HG03139 (cell line): ENCODE measurements at regions not wholly inside any gene's neighbourhood (a gene's known extent, or its start where the extent isn't known, plus 50 kb on each side); places are given as distances from the start of the nearest gene placed in this dataset.

Experiments
- ATAC-seq: cut with Tn5 transposase; IDR thresholded peaks from one replicate; pipeline ENCODE4 v1.9.1; 2021; ENCODE audit not compliant: unreplicated experiment

- ATAC-seq: no peak
Observed at GRCh38 chr17:55829995-55830612, 79.3 kb downstream of the PCTP start.

DNA sequence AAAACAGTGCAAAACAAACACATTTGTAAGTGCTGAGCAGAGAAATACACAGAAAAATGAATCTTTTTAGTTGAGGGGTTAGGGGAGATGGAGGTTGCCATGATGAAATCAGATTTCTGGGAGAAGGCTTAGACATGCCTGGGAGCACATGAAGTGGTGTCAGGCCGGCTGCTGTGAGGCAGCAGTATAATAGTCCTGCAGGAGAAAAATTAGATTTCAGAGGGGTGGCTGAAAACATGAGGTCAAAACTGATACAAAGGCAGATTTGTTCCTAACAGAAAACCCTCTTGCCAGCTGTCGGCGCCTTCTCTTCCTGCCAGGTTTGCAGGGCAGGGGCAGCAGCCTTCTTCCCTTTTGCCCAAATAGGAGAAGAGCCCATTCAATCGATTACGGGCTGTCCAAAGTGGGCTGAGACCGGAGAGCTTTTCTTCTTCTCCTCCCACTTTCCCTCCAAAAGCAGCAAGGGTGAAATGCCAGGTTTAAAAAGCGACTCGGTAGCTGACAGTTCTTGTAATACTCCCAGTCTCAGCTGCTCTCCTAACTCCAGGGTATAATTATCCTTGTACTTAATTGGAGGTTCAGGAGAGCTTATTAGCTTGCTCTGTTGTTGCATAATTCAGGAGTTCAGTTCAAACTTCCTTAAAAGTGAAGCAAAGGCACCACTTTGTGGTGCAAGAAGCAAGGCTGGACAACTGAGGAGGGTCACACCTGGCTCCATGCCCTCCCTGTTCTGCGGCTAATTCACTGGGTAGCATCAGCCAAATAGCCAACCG, 80.0 kb downstream of the PCTP start:
- ATAC-seq: no peak

GRCh38 chr17:55833306-55833705, 82.5 kb downstream of the PCTP start:
- ATAC-seq: no peak

GRCh38 chr17:55842405-55843158, 91.7 kb downstream of the PCTP start:
- no peak for ATAC-seq

DNA sequence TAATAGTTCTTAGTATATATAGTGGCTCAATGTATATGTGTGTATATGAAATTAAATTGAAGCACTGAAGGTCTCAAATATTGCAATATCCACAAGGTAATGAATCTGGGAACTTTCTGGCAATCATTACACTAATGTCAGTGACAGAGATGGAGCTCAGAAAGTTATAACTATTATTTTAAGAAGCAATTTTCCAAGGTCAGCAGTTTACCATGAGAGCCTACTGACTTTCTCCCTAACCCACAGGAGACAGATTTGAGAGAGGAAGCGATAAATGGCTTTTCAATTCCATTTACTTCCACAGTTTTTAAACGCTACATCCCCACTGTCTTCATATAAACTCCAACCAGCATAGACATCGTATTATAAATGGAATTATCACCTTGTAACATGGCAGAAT, 92.9 kb downstream of the PCTP start:
- no peak for ATAC-seq

DNA sequence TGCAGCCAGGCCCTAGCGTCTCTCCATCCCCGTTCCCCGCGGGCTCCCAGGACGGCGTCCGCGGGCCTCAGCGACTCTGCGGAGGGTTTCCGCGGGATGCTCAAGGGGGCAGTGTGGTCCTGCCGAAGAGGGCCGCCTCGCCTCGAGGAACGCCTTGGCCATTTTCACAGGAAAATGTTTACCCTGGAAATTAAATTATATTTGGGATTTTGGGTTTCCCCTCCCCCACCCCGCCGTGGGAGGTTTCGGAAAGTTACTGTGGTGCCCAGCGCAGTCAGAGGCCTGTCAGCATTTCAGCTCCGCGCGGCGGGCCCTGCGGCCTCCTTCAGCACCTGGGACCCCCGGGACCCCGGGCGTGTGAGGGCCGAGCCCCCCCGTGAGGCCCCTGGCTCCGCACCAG, 94.5 kb downstream of the PCTP start:
- no peak for ATAC-seq

DNA sequence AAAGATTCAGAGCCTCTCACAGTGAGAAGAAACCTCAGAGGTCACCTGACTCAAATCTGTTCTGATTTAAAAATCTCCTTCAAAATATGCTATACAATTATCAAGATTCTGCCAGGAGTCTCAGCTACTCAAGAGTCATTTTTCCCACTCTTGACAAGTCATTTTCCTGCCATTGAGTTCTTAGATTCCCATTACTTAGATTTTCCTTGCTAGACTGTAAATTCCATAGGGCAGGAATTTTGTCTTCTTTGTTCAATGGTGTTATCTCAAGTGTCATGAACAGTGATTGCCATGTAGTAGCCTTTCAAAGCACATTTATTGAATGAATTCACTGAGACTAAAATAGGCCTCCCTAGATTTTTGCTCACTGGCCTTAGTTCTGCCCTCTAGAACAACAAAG, 95.9 kb downstream of the PCTP start:
- no peak for ATAC-seq

DNA sequence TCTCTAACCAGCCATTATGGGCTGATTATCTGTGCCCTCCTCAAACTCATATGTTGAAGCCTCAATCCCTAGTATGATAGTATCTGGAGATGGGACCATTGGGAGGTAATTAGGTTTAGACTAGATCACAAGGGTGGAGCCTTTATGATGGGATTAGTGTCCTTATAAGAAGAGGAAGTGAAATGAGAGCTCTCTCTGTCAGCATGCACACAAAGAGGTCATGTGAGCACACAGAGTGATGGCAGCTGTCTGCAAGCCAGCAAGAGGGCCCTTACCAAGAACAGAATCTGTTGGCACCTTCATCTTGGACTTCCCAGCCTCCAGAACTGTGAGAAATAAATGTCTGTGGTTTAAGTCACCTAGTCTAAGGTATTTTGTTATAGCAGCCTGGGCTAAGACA, 101.9 kb downstream of the PCTP start:
- peak; percentile 58 for ATAC-seq

DNA sequence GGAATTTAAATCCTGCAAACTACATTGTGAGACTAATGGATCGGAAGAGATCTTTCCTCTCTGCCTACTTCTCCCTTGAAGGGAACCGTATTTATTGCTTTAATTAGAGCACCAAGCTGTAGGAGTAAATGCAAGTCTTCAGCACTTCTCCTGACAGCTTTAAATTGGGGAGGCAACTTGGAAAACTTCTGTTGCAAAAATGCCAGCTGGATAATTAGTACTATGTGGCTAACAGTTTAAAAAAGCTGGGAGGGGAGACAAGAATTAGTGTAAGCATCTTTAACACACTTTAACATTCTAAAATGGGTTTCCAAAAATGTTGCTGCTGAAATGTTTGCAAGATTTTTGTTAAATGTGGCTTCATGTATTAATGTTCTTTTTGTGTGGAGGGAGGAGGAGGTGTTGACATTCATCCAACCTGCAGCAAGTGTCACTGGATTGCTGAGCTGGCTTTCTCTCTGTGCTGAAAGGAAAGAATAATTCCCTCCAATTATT, 108.5 kb downstream of the PCTP start:
- ATAC-seq: no peak

DNA sequence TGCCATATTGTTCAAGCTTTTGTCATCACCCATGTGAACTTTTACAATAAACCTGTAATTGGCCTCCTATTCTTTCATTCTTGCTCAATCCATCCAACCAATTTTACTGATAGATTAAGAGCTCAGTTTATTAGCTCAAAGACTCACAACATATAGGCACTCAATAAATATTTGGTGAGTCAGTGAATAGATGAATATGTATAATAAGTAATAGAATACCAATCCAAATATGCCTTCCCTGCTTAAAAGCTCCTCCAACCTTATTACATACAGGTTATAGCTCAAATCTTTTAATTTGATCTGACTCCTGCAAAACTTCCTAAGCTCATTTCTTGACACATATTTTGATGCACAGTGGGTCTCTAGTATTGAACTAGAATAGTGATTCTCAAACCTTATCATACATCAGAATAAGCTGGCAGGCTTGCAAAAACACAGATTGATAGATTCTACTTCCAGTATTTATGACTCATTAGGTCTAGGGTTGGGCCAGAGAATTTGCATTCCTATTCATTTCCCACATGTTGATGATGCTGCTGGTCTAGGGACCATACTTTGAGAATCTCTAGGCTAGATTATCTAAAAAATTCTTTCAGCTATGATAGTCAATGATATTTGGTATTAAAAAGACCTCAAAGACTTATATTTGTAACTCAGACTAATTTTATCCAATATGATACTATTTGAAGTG, 114.4 kb downstream of the PCTP start:
- ATAC-seq: no peak

GRCh38 chr17:55870044-55870443, 119.2 kb downstream of the PCTP start:
- no peak for ATAC-seq

DNA sequence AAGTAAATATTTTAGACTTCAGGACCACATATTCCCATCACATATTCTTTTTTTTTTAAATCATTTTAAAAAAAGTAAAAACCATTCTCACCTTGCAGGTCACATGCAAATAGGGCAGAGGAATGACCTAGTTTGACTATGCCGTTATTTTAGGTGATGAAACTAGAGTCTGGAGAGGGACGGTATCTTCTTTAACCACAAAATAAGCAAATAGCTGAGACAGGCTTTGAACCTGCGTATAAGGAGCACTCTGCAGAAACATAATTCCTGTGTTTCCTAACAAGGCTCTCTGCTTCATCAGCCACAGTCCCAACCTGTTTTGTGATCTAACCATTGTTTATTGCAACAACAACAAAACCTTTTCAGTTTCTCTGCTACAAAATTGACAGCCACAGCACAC, 121.5 kb downstream of the PCTP start:
- no peak for ATAC-seq

DNA sequence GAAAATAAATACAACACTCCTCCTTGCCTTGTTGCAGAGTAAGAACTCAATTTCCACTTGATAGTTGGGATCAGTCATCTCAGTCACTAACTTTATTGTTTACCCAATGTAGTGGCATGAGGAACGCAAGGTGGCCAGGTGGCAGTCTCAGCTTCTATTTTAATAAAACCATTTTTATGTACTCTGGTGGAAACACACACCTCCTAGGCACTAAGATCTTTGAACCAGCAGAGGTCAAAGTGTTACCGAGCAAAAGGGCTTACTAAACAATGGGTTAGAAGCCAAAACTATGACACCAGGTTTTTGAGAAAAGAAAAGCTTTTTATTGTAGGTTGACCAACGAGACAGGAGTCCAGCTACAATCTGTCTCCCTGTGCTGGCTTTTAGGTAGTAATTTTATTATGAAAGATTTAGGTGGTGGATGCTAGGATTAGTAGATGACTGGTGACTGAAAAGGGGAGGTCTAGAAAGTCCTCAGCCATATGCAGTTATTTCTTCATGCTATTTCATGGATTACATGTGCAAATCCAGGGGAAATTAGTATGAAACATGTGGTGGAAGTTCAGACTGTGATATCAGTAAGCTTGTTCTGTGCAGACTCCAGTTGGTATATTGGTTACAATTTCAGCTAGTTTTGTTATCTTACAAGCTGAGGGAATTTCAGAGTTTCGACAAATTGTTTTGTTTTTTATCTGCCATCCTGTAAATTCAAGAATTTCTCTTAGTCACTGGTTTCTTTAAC, 122.3 kb downstream of the PCTP start:
- no peak for ATAC-seq

- ATAC-seq: no peak
Observed at GRCh38 chr17:55883149-55883548, 132.3 kb downstream of the PCTP start.

DNA sequence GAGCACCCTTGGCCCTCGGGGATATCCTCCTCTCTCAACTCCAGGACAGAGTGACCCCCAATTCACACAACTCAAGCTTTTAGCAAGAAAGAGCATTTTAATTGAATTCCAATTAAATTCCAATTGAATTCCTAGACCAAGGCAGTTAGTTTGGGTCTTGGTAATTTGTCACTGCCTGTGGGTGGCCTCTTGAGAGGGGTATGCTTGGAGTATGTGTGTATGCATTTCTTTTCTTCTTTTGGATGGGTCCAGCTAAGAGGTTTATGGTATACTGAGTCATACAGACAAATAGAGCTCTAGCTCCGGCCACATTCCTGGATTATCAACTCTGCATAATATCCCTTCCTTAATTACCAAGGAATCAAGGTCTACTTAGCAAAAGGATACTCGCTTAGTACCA, 136.7 kb downstream of the PCTP start:
- ATAC-seq: no peak

DNA sequence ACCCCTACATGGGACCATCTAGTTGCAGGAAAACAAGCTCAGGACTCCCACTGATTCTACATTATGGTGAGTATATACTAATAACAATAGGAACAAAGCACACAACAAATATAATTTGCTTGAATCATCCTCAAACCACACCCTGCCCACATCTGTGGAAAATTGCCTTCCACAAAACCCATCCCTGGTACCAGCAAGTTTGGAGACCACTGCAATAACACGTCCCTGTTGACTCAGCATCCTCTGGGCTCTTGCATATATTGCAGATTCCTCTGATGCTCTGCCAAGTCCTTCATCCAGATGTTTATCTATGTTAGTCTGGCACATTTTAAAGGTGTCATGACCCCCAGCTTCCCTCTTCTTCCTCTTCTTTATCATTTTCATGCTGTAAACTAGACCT, 138.4 kb downstream of the PCTP start:
- no peak for ATAC-seq

- ATAC-seq: no peak
Observed at GRCh38 chr17:55895112-55895759, 144.4 kb downstream of the PCTP start.

- ATAC-seq: no peak
Observed at GRCh38 chr17:55897301-55897700, 146.4 kb downstream of the PCTP start.

GRCh38 chr17:55898195-55898594, 147.3 kb downstream of the PCTP start:
- ATAC-seq: no peak

GRCh38 chr17:55900188-55900587, 149.3 kb downstream of the PCTP start:
- no peak for ATAC-seq
